Naive thymus-derived CD4-positive, alpha-beta T cell (primary cell): ENCODE measurements at regions not wholly inside any gene's neighbourhood (a gene's known extent, or its start where the extent isn't known, plus 50 kb on each side); places are given as distances from the start of the nearest gene placed in this dataset.

ENCODE experiments used
- ATAC-seq: fragments of 150-1000 bp; cut with Tn5 transposase; 2 replicates; pipeline ENCODE4 v1.10.0; 2021; ENCODE audit warnings: mild to moderate bottlenecking, moderate library complexity
- CTCF ChIA-PET: fragments of 350-600 bp; sonication (Branson Sonifier 250); formaldehyde crosslinking; loops from one replicate; lab custom pipeline; 2021; ENCODE audit warnings: antibody characterized with exemption; lab: Charles Lee
- POLR2A ChIA-PET: fragments of 350-600 bp; sonication (Branson Sonifier 250); formaldehyde crosslinking; loops from one replicate; lab custom pipeline; 2021; ENCODE audit warnings: antibody characterized with exemption, inconsistent platforms; lab: Charles Lee
- DNase-seq, 9 donors: peaks; one replicate each; pipeline versions ENCODE4 v3.0.0 to v3.0.0-alpha.2; 2020 to 2022; ENCODE audit warnings: mixed read lengths in 1 of 9
- H3K27ac ChIP-seq: one replicate; pipeline ENCODE4 v1.7.0; 2013; ENCODE audit warnings: mild to moderate bottlenecking, low read depth, low read length, moderate library complexity
- H3K27me3 ChIP-seq, 2 donors: one replicate each; pipeline ENCODE4 v1.7.0; 2013; ENCODE audit warnings: low read length in 2 of 2, mild to moderate bottlenecking in 2 of 2, moderate library complexity in 2 of 2; ENCODE audit not compliant: control insufficient read depth in 2 of 2, insufficient read depth in 2 of 2
- H3K36me3 ChIP-seq, 3 experiments: 1 replicate in 2 of 3; 2 replicates in 1 of 3; pipeline ENCODE4 v1.7.0; 2013; ENCODE audit warnings: low read length in 3 of 3, mild to moderate bottlenecking in 3 of 3, moderate library complexity in 1 of 3; ENCODE audit not compliant: insufficient read depth in 3 of 3, control insufficient read depth in 2 of 3
- H3K4me1 ChIP-seq, 2 donors: one replicate each; pipeline ENCODE4 v1.7.0; 2013; ENCODE audit warnings: low read length in 2 of 2, mild to moderate bottlenecking in 2 of 2, moderate library complexity in 1 of 2; ENCODE audit not compliant: control insufficient read depth in 2 of 2, insufficient read depth in 2 of 2
- H3K4me3 ChIP-seq: 2 replicates; pipeline ENCODE4 v1.7.0; 2013; ENCODE audit warnings: mild to moderate bottlenecking, low read length
- H3K9me3 ChIP-seq, 3 experiments: 1 replicate in 2 of 3; 2 replicates in 1 of 3; pipeline ENCODE4 v1.7.0; 2013; ENCODE audit warnings: low read length in 3 of 3; ENCODE audit not compliant: control insufficient read depth in 2 of 3
- H3K27ac Mint-ChIP-seq, 9 donors: one replicate each; pipeline ENCODE4 v1.8.0; 2020 to 2022; ENCODE audit warnings: mixed read lengths in 9 of 9, mild to moderate bottlenecking in 8 of 9, moderate library complexity in 5 of 9, inconsistent platforms in 2 of 9
- H3K27me3 Mint-ChIP-seq, 5 donors: one replicate each; pipeline ENCODE4 v1.8.0; 2021 to 2022; ENCODE audit warnings: mixed read lengths in 5 of 5, mild to moderate bottlenecking in 1 of 5
- H3K36me3 Mint-ChIP-seq, 5 donors: one replicate each; pipeline ENCODE4 v1.8.0; 2020 to 2022; ENCODE audit warnings: mixed read lengths in 5 of 5, mild to moderate bottlenecking in 3 of 5, inconsistent platforms in 1 of 5
- H3K4me1 Mint-ChIP-seq, 7 donors: one replicate each; pipeline ENCODE4 v1.8.0; 2020 to 2022; ENCODE audit warnings: mixed read lengths in 7 of 7, mild to moderate bottlenecking in 3 of 7, inconsistent platforms in 1 of 7
- H3K4me3 Mint-ChIP-seq, 10 donors: one replicate each; pipeline ENCODE4 v1.8.0; 2020 to 2022; ENCODE audit warnings: mild to moderate bottlenecking in 10 of 10, mixed read lengths in 10 of 10, moderate library complexity in 6 of 10, inconsistent platforms in 2 of 10
- H3K9me3 Mint-ChIP-seq, 11 donors: one replicate each; pipeline ENCODE4 v1.8.0; 2020 to 2022; ENCODE audit warnings: mixed read lengths in 11 of 11, mild to moderate bottlenecking in 4 of 11, inconsistent platforms in 1 of 11, moderate library complexity in 1 of 11
- intact Hi-C, 2 donors: fragments of 100-400 bp; cut with micrococcal nuclease; formaldehyde crosslinking; loops; one replicate each; pipeline ENCODE4 v1.15.1; 2023

GRCh38 chr2:217331523-217332416 lies 471.9 kb upstream of the TNP1 start:
- Mint-ChIP-seq H3K27ac (no peak overlapping the region), H3K4me1 (no peaks in the 10 kb centered on the region), H3K36me3 (peaks cover 0 to 7% (median 6%) of the 10 kb centered on the region in 5 donors), H3K27me3 (peaks cover 0 to 6% (median 0%) of the 10 kb centered on the region in 5 donors), H3K9me3 (no peaks in the 10 kb centered on the region), H3K4me3 (no peak overlapping the region)
- Histone ChIP-seq H3K9me3 (no peaks in the 10 kb centered on the region), H3K4me1 (no peaks in the 10 kb centered on the region), H3K27ac (no peak overlapping the region), H3K4me3 (no peak overlapping the region), H3K27me3 (no peaks in the 10 kb centered on the region), H3K36me3 (no peaks in the 10 kb centered on the region)
- intact Hi-C loops, result no loop called here
- ATAC-seq, result no peak
- no peak for DNase-seq
- ChIA-PET POLR2A (interaction anchor here (0.6 kb wide), 1 partner anchor 12 kb away, joined by 3 read pairs; no protein-coding TSS in a partner anchor), CTCF (no interaction called here)

GRCh38 chr2:217330647-217331046 lies 470.8 kb upstream of the TNP1 start:
- ATAC-seq, result no peak
- H3K4me3 Mint-ChIP-seq, result no peak overlapping the region
- DNase-seq, result no peak

GRCh38 chr2:217329023-217329431 lies 469.2 kb upstream of the TNP1 start:
- Histone ChIP-seq H3K27ac (no peak overlapping the region), H3K4me1 (no peaks in the 10 kb centered on the region), H3K9me3 (no peaks in the 10 kb centered on the region), H3K27me3 (no peaks in the 10 kb centered on the region), H3K36me3 (no peaks in the 10 kb centered on the region), H3K4me3 (no peak overlapping the region)
- ChIA-PET CTCF (no interaction called here), POLR2A (no interaction called here)
- ATAC-seq (no peak), DNase-seq (no peak)
- Mint-ChIP-seq H3K27ac (no peak overlapping the region), H3K27me3 (peaks cover 2 to 12% (median 6%) of the 10 kb centered on the region in 5 donors), H3K36me3 (peaks cover 2 to 28% (median 17%) of the 10 kb centered on the region in 5 donors), H3K4me3 (no peak overlapping the region), H3K4me1 (no peaks in the 10 kb centered on the region), H3K9me3 (peaks cover 4 to 18% (median 7%) of the 10 kb centered on the region in 11 donors)
- intact Hi-C loops, result no loop called here

More at GRCh38 chr2:217330647-217331046, 470.8 kb upstream of the TNP1 start:
- intact Hi-C loops, result no loop called here
- ChIA-PET CTCF (no interaction called here), POLR2A (no interaction called here)
- Mint-ChIP-seq H3K36me3 (peaks cover 1 to 14% (median 3%) of the 10 kb centered on the region in 5 donors), H3K4me1 (no peaks in the 10 kb centered on the region), H3K27me3 (peaks cover 0 to 11% (median 3%) of the 10 kb centered on the region in 5 donors), H3K9me3 (peaks cover 0 to 3% (median under 1%) of the 10 kb centered on the region in 11 donors), H3K27ac (no peak overlapping the region)
- Histone ChIP-seq H3K4me1 (no peaks in the 10 kb centered on the region), H3K9me3 (no peaks in the 10 kb centered on the region), H3K4me3 (no peak overlapping the region), H3K27ac (no peak overlapping the region), H3K27me3 (no peaks in the 10 kb centered on the region), H3K36me3 (no peaks in the 10 kb centered on the region)

GRCh38 chr2:217328622-217328978 lies 468.7 kb upstream of the TNP1 start:
- Mint-ChIP-seq H3K27me3 (peaks cover 4 to 16% (median 6%) of the 10 kb centered on the region in 5 donors), H3K4me3 (no peak overlapping the region), H3K36me3 (peaks cover 2 to 32% (median 19%) of the 10 kb centered on the region in 5 donors), H3K27ac (no peak overlapping the region), H3K9me3 (peaks cover 4 to 22% (median 11%) of the 10 kb centered on the region in 11 donors), H3K4me1 (no peaks in the 10 kb centered on the region)
- Histone ChIP-seq H3K27ac (no peak overlapping the region), H3K9me3 (no peaks in the 10 kb centered on the region), H3K27me3 (no peaks in the 10 kb centered on the region), H3K4me3 (no peak overlapping the region), H3K4me1 (no peaks in the 10 kb centered on the region), H3K36me3 (no peaks in the 10 kb centered on the region)
- CTCF ChIA-PET, result no interaction called here
- no peak for DNase-seq
- ATAC-seq, result no peak
- POLR2A ChIA-PET, result no interaction called here
- intact Hi-C loops, result no loop called here

GRCh38 chr2:217327953-217328621 lies 468.2 kb upstream of the TNP1 start:
- peaks cover 2 to 32% (median 19%) of the 10 kb centered on the region in 5 donors for H3K36me3 Mint-ChIP-seq
- no peak overlapping the region for H3K27ac ChIP-seq
- no peaks in the 10 kb centered on the region for H3K4me1 ChIP-seq
- intact Hi-C loops, result no loop called here
- peaks cover 4 to 22% (median 11%) of the 10 kb centered on the region in 11 donors for H3K9me3 Mint-ChIP-seq
- no peak for ATAC-seq
- H3K27me3 Mint-ChIP-seq, result peaks cover 4 to 16% (median 6%) of the 10 kb centered on the region in 5 donors
- CTCF ChIA-PET, result no interaction called here
- H3K27me3 ChIP-seq, result no peaks in the 10 kb centered on the region
- no peak overlapping the region for H3K27ac Mint-ChIP-seq
- POLR2A ChIA-PET, result no interaction called here
- H3K9me3 ChIP-seq, result no peaks in the 10 kb centered on the region
- H3K4me3 ChIP-seq, result no peak overlapping the region
- no peaks in the 10 kb centered on the region for H3K36me3 ChIP-seq
- H3K4me1 Mint-ChIP-seq, result no peaks in the 10 kb centered on the region
- DNase-seq, result no peak
- H3K4me3 Mint-ChIP-seq, result no peak overlapping the region

- H3K36me3 Mint-ChIP-seq, result peaks cover 2 to 27% (median 19%) of the 10 kb centered on the region in 5 donors
- no peak overlapping the region for H3K4me3 Mint-ChIP-seq
- POLR2A ChIA-PET, result no interaction called here
- H3K4me3 ChIP-seq, result no peak overlapping the region
- H3K27ac Mint-ChIP-seq, result no peak overlapping the region
- H3K36me3 ChIP-seq, result no peaks in the 10 kb centered on the region
- CTCF ChIA-PET, result no interaction called here
- peaks cover 4 to 22% (median 11%) of the 10 kb centered on the region in 11 donors for H3K9me3 Mint-ChIP-seq
- H3K4me1 ChIP-seq, result no peaks in the 10 kb centered on the region
- H3K27me3 Mint-ChIP-seq, result peaks cover 4 to 16% (median 6%) of the 10 kb centered on the region in 5 donors
- H3K9me3 ChIP-seq, result no peaks in the 10 kb centered on the region
- H3K4me1 Mint-ChIP-seq, result no peaks in the 10 kb centered on the region
- no peak overlapping the region for H3K27ac ChIP-seq
- no peaks in the 10 kb centered on the region for H3K27me3 ChIP-seq
- intact Hi-C loops, result no loop called here
- ATAC-seq (no peak), DNase-seq (no peak)
Measured at GRCh38 chr2:217326238-217327022, 466.6 kb upstream of the TNP1 start.
